Non-pigmented ciliary epithelial cell (primary cell): ENCODE measurements at regions not wholly inside any gene's neighbourhood (a gene's known extent, or its start where the extent isn't known, plus 50 kb on each side); places are given as distances from the start of the nearest gene placed in this dataset.
"Not testable (repeated sequence)": the region's sequence is repeated elsewhere in the genome, so short reads cannot be mapped to it uniquely, and the experiment has no call there.

ENCODE experiments used
- DNase-seq: peaks from one replicate; pipeline ENCODE4 v3.0.0-alpha.2; 2010; ENCODE audit warnings: low read depth

GRCh38 chr1:146324463-146324862 is 95.6 kb upstream of the NOTCH2NLA start:
- not testable (repeated sequence) for DNase-seq

- not testable (repeated sequence) for DNase-seq
Measured at GRCh38 chr1:146323302-146323701, 94.5 kb upstream of the NOTCH2NLA start.

- not testable (repeated sequence) for DNase-seq
Measured at GRCh38 chr1:146322893-146323292, 94.1 kb upstream of the NOTCH2NLA start.

DNA sequence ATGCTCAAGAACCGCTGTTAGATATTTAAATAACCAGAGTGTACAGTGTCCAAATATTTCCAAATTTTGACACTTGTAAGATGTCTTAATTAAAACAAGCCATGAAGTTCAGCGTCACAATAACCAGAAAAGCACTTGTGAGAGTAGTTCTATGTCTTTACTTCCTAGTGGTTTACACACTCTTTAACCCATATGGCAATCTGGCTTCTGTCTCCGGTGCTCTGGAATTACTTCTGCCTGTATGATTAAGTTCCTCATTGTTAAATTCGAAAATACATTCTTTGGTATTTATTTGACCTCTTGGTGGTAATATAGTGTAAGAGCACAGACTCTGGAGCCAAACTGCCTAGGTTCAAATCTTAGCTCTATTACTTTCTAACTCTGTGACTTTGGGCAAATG is 89.9 kb upstream of the NOTCH2NLA start:
- not testable (repeated sequence) for DNase-seq

DNA sequence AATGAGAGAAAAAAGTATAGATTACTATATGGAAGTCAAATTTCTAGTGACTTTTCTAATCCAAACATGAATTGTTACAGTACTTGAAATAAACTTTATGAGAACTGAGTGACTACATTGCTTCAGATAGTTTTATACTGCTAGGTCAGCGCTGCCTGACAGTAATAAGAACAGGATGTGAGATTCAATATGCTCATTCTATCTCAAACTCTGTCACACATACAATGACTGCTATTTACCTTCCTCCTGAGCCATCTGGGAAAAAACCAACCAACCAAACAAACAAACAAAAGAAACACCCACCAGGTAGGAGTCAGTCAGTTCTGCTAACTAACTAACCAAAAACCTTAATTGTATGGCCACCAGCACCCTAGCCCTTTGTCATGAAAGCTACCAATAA is 89.0 kb upstream of the NOTCH2NLA start:
- not testable (repeated sequence) for DNase-seq

- DNase-seq = not testable (repeated sequence)
Measured at GRCh38 chr1:146314449-146315246, 85.8 kb upstream of the NOTCH2NLA start.

DNA sequence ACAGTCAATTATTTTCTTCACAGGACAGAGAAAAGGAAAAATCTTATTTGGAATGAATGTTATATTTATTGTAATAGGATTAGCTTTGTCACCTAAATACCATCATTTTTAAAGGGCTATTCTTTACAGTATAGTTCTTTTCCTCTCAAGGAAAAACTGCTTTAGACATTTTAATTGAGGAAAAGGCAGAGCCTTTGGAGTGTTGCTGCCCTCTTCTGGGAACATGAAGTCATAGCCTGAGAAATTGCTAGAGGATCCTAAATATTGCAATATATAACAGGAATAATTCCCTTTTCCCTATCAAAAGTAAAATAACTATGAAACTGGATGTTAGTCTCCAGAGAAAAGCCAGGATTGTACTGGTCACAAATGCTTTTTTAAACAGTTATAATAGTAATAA is 81.8 kb upstream of the NOTCH2NLA start:
- not testable (repeated sequence) for DNase-seq

DNA sequence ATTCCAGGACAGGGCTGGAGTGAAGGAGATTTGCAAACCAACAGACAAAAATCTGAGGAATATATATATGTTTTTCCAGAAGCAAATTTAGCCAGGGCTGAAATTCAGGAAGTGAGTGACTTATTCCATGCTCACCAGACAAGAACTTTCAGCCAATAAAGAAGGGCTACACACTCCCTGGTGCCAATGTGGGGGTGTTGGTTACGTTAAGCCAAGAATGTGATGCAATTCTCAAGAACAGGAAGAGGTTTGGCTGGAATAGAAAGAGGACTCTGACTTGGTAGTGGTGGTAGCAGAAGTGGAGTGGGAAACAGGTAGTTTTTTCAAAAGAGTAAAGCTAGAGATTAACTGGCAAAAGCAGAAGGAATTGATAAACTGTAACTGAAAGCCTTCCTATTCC is 80.6 kb upstream of the NOTCH2NLA start:
- DNase-seq = not testable (repeated sequence)

DNA sequence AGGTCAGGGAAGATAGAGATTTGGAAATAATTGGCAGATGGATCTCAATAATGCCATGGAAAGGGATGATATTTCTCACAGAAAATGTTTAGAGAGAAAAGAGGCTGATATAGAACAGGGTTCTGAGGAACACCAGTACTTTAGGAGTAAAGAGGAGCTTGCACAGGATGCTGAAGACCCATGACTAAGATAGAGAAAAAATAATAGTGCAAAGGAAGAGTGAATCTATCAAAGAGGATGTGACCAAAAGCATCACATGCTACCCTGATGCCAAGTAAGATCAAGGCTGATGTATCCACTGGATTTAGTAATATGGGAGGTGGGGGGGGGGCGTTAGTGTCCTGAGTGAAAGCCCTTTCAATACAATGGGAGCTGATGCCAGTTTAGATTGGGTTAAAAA is 80.1 kb upstream of the NOTCH2NLA start:
- DNase-seq = not testable (repeated sequence)

DNA sequence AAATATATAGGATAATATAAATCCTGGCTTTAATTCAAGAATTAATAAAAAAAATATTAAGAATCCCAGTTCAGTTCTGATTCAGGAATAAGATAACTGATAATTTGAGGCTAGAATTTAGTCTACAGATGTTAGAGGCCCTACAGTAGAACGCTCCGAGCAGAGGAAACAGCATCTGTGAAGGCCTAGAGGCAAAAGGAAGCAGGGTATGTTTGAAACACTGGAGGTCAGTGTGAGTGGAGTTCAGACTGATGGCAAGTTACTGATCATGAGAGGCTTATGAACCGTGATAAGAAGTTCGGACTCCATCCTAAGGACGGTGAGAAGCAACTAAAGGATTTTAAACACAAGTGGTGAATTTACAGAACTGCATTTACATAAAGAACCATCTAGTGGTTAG is 79.3 kb upstream of the NOTCH2NLA start:
- not testable (repeated sequence) for DNase-seq

DNA sequence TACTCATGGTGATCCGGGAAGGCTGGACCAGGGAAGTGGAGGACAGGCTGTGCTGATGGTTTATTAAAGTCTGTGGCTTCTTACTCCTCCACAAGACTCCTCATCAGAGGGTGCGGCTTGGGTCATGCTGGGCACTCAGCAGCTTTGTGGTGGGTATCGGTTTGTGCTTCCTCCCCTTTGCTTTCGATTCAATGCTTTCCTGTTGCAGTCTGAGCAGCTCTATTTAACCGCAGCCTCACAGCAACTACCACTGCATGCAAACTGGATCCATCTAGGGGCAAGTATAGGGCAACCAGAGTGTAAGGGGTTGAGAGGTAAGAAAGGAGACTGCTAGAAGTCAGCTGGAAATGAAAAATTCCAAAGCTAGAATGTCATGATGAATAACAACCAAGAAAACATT is 78.8 kb upstream of the NOTCH2NLA start:
- not testable (repeated sequence) for DNase-seq

- DNase-seq = not testable (repeated sequence)
Measured at GRCh38 chr1:146306651-146307050, 77.8 kb upstream of the NOTCH2NLA start.

DNA sequence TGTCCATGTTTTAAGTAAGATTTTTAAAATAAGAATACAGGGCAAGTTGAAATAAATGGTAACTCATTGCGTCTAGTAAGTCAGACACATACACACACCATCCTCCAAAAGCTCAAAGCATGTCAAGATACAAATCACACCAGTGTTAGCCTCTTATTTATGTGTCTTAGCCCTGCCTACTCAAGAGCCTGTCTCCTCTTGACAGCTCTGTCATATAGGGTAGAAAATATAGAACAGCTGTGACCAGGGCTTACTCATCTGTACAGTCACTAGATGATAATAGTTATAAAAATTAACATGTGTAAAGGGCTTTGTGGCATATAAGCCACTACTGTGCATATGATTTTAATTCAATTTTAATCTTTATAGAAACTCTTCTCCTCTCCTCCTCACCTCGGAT is 76.6 kb upstream of the NOTCH2NLA start:
- DNase-seq = not testable (repeated sequence)

DNA sequence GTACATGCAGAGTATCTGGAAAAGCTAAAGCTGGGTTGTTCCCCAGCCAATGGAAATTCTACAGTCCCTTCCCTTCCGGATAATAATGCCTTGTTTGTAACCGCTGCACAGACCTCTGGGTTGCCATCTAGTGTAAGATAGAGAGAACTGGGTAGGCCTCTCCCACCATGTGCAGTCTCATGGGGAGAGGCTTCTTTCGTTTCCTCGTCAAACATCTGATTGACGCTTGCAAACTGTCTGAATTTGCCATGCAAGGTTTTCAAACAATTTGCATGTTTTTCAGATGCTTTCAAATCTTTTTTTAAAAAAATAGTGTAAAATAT is 69.7 kb upstream of the NOTCH2NLA start:
- not testable (repeated sequence) for DNase-seq

DNA sequence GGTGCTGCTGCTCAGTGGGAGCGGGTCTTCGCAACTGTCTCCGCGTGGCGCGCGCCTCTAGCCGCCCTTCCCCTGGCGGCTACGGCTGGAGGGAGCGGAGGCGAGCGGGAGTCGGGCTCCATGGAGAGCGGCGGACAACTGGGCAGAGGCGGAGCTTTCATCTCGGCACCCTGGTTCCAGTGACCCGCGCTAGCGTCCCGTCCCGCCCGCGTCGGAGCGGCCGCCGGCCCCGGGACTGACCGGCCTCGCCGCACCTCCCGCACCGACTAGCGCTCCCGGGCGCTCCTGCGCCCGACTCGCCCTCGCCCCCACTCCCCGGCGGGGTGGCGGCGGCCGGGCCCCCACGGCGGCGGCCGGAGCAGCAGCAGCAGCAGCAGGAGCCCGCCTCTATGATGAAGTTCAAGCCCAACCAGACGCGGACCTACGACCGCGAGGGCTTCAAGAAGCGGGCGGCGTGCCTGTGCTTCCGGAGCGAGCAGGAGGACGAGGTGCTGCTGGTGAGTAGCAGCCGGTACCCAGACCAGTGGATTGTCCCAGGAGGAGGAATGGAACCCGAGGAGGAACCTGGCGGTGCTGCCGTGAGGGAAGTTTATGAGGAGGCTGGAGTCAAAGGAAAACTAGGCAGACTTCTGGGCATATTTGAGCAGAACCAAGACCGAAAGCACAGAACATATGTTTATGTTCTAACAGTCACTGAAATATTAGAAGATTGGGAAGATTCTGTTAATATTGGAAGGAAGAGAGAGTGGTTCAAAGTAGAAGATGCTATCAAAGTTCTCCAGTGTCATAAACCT is 69.2 kb upstream of the NOTCH2NLA start:
- DNase-seq = not testable (repeated sequence)

- DNase-seq = not testable (repeated sequence)
Measured at GRCh38 chr1:146292940-146293936, 64.4 kb upstream of the NOTCH2NLA start.

GRCh38 chr1:146292424-146292823 is 63.6 kb upstream of the NOTCH2NLA start:
- DNase-seq = not testable (repeated sequence)

- not testable (repeated sequence) for DNase-seq
Measured at GRCh38 chr1:146287881-146288280, 59.1 kb upstream of the NOTCH2NLA start.

DNA sequence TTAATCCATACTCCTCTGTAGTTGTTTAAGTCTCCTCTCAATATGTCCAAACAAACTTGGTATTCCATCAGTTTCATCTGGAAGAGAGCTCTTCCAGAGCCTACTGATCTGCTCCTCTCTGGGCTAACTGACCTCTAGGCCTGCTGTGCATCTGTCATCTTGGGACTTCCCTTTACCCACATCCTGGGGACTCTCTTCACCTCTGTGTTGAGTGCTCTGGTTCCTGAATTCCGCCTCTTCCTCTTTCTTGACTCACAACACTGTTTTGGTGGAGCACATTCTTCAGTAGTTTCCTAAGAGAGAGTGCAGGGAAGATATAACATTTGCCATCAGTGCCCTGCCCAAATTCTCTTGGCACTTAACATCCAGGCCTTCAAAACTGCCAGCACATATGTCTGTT is 55.9 kb upstream of the NOTCH2NLA start:
- not testable (repeated sequence) for DNase-seq

GRCh38 chr1:146283527-146283880 is 54.7 kb upstream of the NOTCH2NLA start:
- DNase-seq = not testable (repeated sequence)

DNA sequence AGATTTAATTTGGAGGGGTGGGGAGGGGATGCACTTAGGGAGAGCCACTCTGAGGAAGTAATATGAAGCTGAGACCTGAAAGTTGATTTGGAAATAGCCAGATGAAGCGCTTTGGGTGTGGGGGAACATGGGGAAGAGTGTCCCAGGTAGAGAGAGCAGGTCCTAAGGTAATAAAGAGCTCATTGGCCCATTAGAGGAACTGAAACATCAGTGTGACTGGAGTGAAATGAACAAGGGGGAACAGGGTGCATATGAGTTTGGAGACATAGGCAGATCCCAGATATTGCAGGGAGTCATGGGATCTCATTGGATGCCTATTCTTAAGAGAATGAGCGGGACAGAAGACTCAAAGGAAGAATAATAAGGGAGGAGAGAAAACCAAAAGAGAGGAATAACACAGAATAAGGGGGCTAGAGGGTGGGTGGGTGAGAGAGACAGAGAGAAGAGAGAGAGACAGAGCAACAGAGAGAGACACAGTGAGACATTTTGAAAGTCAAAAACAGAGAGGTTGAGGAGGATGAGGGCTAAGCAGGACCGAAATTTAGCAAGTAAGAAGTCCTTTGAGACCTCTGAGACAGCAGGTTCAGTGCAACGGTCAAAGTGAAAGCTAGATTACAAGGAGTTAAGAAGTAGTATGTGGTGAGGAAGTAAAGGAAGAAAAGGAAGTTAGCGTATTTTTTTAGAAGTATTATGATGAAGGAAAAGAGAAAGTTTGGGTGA is 54.1 kb upstream of the NOTCH2NLA start:
- DNase-seq = not testable (repeated sequence)
